HG03378 (cell line): ENCODE measurements at regions not wholly inside any gene's neighbourhood (a gene's known extent, or its start where the extent isn't known, plus 50 kb on each side); places are given as distances from the start of the nearest gene placed in this dataset.
"Not testable (repeated sequence)": the region's sequence is repeated elsewhere in the genome, so short reads cannot be mapped to it uniquely, and the experiment has no call there.

Source experiments
- ATAC-seq: cut with Tn5 transposase; IDR thresholded peaks from one replicate; pipeline ENCODE4 v1.9.1; 2021; ENCODE audit warnings: mild to moderate bottlenecking, moderate library complexity; ENCODE audit not compliant: unreplicated experiment

- no peak for ATAC-seq
These were observed 253.3 kb downstream of the FAM43A start for GRCh38 chr3:194938845-194939531.

DNA sequence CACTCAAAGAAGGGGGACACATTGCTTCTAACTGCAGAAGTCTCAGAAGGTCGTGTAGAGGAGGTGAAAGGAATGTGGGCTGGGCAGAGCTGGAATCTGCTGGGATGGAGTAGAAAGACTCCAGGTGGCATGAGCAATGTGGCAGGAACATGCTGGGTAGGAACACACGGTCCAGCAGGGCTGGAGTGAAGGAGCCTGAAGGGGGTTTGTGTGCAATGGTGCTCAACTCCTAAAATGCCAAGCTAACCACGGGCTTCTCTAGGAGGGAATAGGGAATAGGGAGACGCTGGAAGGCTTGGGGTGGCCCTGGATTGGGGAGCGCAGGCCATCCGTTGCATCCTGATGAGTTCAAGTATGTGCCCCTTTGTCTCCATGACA, 253.8 kb downstream of the FAM43A start:
- no peak for ATAC-seq

DNA sequence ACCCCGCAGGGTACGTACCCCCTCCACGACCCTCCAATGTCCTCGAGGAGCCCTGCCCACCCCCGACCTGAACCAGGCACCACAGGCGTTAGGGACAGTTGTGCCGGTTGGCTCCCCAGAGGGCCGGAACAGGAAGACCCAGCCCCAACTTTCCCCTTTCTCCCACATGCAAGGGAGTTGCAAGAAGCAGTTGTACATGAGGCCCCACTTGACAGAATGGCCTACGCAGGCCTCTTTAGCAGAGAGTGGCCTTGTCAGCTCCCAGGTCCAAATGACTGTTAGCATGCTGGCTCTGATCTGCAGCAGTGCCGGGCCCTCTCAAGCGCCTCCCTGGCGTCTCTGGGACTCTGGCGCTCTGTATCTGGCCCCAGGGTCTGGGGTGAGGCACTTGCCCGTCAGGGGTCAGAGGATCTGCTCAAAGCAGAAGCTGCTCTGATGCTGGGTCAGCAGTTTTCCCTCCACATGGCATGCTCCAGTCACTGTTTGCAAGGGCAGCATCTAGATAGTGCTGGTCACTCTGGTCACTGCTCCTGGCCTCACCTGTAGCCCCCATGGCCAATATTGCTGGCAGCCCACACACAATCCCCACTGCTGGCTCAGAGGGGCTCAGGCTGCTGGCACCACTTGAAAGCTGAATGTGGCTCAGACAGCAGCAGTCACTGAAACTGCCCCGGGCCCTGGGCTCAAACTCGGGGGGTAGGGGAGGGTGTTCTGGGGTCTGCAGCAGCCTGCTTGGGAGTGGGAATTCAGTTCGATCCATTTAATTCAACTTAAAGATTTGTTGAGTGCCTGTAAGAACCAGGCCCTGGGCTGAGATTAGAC, 254.5 kb downstream of the FAM43A start:
- no peak for ATAC-seq

- ATAC-seq, result no peak
These were observed 255.8 kb downstream of the FAM43A start for GRCh38 chr3:194941360-194941955.

- ATAC-seq, result no peak
These were observed 256.4 kb downstream of the FAM43A start for GRCh38 chr3:194941956-194942511.

- ATAC-seq, result no peak
These were observed 258.8 kb downstream of the FAM43A start for GRCh38 chr3:194944526-194944925.

GRCh38 chr3:194945508-194945907, 259.8 kb downstream of the FAM43A start:
- ATAC-seq, result no peak

GRCh38 chr3:194946091-194946490, 260.4 kb downstream of the FAM43A start:
- ATAC-seq, result no peak

DNA sequence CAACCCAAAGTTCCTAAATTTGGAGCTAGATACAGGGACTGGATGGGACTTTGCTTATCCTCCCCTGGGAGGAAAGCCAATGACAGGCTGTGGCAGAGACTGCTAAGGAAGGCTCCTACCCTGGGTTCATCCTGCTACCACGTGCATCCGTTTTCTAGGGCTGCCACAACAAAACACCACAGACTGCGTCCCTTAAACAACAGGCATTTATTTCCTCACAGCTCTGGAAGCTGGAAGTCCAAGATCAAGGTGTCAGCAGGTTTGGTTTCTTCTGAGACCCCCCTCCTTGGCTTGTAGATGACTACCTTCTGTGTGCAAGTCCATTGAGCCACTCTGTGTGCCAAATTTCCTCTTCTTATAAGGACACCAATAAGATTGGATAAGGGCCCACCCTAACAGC, 263.9 kb downstream of the FAM43A start:
- no peak for ATAC-seq

GRCh38 chr3:194950906-194951628, 265.4 kb downstream of the FAM43A start:
- no peak for ATAC-seq

DNA sequence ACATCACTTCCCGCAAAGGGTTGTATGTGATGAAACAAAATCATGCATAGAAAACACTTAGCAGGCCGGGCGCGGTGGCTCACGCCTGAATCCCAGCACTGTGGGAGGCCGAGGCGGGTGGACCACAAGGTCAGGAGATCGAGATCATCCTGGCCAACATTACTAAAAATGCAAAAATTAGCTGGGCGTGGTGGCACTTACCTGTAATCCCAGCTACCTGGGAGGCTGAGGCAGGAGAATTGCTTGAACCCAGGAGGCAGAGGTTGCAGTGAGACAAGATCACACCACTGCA, 265.9 kb downstream of the FAM43A start:
- ATAC-seq, result not testable (repeated sequence)

- no peak for ATAC-seq
These were observed 266.4 kb downstream of the FAM43A start for GRCh38 chr3:194951931-194952582.

DNA sequence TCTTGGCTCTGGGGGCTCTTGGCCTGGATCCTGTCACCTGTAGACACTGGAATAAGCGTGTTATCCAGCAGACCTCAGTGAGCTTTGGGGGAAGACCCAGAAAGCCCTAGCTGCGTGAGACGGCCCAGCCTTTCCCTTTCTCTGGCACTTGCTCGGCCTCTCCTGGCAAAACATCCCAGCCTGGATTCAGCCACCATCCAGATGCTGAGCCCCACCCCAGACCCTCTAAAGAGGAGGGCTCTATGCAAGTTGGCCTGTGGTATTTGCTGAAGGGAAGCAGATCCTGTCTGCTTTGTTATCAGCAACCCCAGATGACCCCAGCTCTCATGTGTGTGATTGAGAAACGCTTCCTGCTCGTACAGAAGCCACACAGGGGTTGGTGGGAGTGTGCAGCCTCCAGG, 267.2 kb downstream of the FAM43A start:
- no peak for ATAC-seq

DNA sequence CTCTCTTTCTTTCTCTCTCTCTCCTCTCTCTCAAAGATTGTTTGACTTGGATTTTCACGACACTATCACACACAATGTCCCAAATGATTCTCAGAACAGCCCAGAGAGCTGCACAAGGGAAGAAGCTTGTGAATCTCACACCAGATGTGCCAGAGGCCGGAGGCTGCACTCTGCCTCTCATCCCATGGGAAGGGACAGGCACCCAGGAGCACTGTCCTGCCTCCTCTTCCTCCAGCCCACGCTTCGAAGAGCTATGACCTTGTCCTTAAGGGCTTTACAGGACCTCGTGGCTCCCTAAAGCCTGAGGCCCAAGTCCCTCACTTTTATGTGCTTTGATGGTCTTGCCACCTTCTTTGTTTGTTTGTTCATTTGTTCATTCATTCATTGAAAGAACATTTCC, 267.6 kb downstream of the FAM43A start:
- ATAC-seq, result no peak

GRCh38 chr3:194955546-194955945, 269.9 kb downstream of the FAM43A start:
- ATAC-seq, result no peak

GRCh38 chr3:194955979-194956696, 270.5 kb downstream of the FAM43A start:
- ATAC-seq, result no peak

DNA sequence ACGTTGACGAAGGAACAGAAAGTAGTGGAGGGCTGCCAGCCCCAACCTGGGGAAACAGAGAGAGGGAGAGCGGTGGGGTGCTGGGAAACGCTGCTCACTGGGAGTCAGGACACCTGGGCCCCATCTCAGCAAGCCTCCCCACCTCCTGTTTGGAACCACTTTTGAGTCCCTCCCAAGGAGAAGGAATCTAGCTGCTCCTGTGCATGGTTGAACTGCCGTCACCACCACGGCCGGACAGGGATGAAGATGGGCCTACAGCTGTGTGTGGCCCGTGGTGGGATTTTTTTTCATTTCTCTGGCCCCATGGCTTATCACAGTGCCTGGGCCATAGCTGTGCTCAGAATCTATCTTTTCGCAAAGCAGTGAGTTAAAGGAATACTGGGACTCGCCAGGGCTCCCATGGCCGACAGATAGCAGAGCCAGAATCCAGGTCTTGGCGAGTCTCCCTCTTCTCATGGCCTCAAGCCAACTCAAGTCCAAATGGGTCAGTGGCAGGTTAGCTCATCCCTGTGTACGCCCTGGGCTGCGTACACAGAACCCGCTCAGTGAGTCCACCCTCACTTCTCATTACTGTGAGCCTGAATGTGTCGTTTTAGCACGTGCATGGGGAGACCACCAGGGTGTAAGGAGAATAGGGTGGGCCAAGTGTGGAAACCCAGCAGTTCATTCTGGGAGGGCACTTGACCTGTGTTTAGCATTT, 271.2 kb downstream of the FAM43A start:
- no peak for ATAC-seq

- no peak for ATAC-seq
These were observed 272.1 kb downstream of the FAM43A start for GRCh38 chr3:194957743-194958240.

GRCh38 chr3:194959217-194959616, 273.5 kb downstream of the FAM43A start:
- ATAC-seq, result no peak
